GM21529 (cell line): ENCODE measurements at regions not wholly inside any gene's neighbourhood (a gene's known extent, or its start where the extent isn't known, plus 50 kb on each side); places are given as distances from the start of the nearest gene placed in this dataset.
A peak's percentile ranks its signal among the peaks of the same experiment; 100 is the strongest.

ENCODE experiments used
- ATAC-seq: cut with Tn5 transposase; IDR thresholded peaks from one replicate; pipeline ENCODE4 v1.9.1; 2021; ENCODE audit not compliant: unreplicated experiment

- no peak for ATAC-seq
Measured at GRCh38 chr6:14063756-14064155, 53.8 kb upstream of the CD83 start.

- ATAC-seq = no peak
Measured at GRCh38 chr6:14065350-14065749, 52.2 kb upstream of the CD83 start.

GRCh38 chr6:14066782-14067406 is 50.7 kb upstream of the CD83 start:
- peak; percentile 61 for ATAC-seq

GRCh38 chr6:14067656-14068055 is 49.9 kb upstream of the CD83 start:
- no peak for ATAC-seq
